Pancreas (tissue), 10 donors: ENCODE measurements at regions not wholly inside any gene's neighbourhood (a gene's known extent, or its start where the extent isn't known, plus 50 kb on each side); places are given as distances from the start of the nearest gene placed in this dataset.

Experiments
- ATAC-seq, 4 donors: fragments of 200-7000 bp; cut with Tn5 transposase; one replicate each; pipeline versions ENCODE4 v1.8.0 to v1.9.1; 2020; ENCODE audit warnings: mild to moderate bottlenecking in 4 of 4, moderate library complexity in 4 of 4
- DNase-seq, 6 donors: peaks; one replicate each; pipeline ENCODE4 v3.0.0-alpha.2; 2020
- FAIRE-seq: peaks from 2 replicates; lab custom pipeline; 2012; peaks lifted over from hg19 to GRCh38; lab: Jason Lieb, UNC
- H3K27ac ChIP-seq, 4 donors: fragments of 200-600 bp; sonication (generic); 1 replicate in 3 of 4; 2 replicates in 1 of 4; pipeline versions ENCODE4 v1.5.0 to v1.8.0; 2020
- H3K27me3 ChIP-seq, 4 donors: fragments of 200-600 bp; one replicate each; pipeline ENCODE4 v1.8.0; 2021
- H3K36me3 ChIP-seq, 3 donors: fragments of 200-600 bp; sonication (generic) in 1 of 3; one replicate each; pipeline versions ENCODE4 v1.5.0 to v1.8.0; 2020 to 2021
- H3K4me1 ChIP-seq, 3 donors: fragments of 200-600 bp; one replicate each; pipeline ENCODE4 v1.8.0; 2021
- H3K4me3 ChIP-seq, 4 donors: fragments of 200-600 bp; sonication (generic) in 2 of 4; one replicate each; pipeline versions ENCODE4 v1.5.0 to v1.8.0; 2020 to 2021
- H3K9me3 ChIP-seq, 4 donors: fragments of 200-600 bp; one replicate each; pipeline ENCODE4 v1.8.0; 2021
- WGBS, 2 donors: extraction: QIAGEN DNeasy Blood & Tissue Kit; methylation state at CpG; one replicate each; pipeline ENCODE4 v1.1.7; 2013; 5-methylcytosine and 5-hydroxymethylcytosine counted together
- intact Hi-C, 3 donors: fragments of 100-400 bp; cut with DNase I; formaldehyde crosslinking; loops; one replicate each; pipeline versions ENCODE4 v1.11.1 to v1.14.2; 2022
- TF ChIP-seq, protein P1 (sequence below), 4 donors: fragments of 200-600 bp; sonication (generic) in 3 of 4; IDR thresholded peaks; one replicate each; pipeline versions ENCODE4 v1.5.0 to v1.8.0; 2021; ENCODE audit warnings: antibody characterized with exemption in 4 of 4
- donor health status: healthy with polysubstance abuse.
- donor health status: DM: no; HTN: no; CAD: no; lungs with moderate emphysema.
- donor health status: DM: no; HTN: no; CAD: no.
- donor health status: control.
- donor health status: control.
- donor health status: Bipolar disorder and iron deficiency.
- donor health status: DM: yes; HTN: yes; CAD: no.
- donor health status: DM: no; HTN: no; CAD: no.
- donor health status: DM: no; HTN: no; CAD: no.
- donor health status: DM: yes; HTN: yes; CAD: no.

DNA sequence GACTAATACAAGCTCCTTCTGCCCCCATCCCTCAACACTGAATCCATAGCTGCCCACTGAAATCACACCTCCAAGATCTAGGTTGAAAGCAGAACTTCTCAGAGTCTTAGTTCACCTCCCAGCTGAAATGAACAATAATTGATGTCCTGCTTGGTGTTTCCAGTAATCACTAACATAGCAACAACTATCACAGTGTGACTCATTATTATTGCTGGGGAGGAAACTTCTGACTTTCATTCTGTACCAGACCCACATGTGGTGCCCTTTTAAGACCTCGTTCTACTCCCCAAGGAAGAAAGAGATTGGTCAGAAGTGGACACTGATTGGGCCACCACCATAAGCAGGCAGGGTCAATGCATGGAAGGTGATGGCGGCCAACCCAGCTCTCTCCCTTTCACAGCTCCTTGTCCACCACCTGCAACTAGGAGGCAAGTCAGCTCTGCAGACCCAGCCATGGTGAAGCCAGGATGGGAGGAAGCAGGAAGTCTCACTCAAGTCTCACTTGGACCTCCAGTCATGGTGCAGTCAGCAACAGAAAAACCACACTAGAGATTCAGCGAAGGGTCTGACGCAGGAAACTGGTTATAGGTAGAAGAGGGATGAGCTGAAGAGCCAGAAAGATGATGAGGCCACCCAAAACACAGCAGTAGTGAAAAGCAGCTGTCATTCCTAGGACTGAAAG lies 720.2 kb downstream of the PTPRU start:
- WGBS, 2 donors = 72 to 95% methylated on average over 4 of the region's 4 CpGs
- H3K27ac ChIP-seq = no peak overlapping the region
- ATAC-seq (no peak), FAIRE-seq (no peak), DNase-seq (no peak)
- H3K4me1 ChIP-seq = no peaks in the 10 kb centered on the region
- intact Hi-C loops = no loop called here
- H3K9me3 ChIP-seq = no peaks in the 10 kb centered on the region
- H3K36me3 ChIP-seq = no peaks in the 10 kb centered on the region
- no peak overlapping the region for H3K4me3 ChIP-seq
- TF ChIP-seq, protein P1, sequence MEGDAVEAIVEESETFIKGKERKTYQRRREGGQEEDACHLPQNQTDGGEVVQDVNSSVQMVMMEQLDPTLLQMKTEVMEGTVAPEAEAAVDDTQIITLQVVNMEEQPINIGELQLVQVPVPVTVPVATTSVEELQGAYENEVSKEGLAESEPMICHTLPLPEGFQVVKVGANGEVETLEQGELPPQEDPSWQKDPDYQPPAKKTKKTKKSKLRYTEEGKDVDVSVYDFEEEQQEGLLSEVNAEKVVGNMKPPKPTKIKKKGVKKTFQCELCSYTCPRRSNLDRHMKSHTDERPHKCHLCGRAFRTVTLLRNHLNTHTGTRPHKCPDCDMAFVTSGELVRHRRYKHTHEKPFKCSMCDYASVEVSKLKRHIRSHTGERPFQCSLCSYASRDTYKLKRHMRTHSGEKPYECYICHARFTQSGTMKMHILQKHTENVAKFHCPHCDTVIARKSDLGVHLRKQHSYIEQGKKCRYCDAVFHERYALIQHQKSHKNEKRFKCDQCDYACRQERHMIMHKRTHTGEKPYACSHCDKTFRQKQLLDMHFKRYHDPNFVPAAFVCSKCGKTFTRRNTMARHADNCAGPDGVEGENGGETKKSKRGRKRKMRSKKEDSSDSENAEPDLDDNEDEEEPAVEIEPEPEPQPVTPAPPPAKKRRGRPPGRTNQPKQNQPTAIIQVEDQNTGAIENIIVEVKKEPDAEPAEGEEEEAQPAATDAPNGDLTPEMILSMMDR (IDR thresholded peaks at IDR 0.05) = no peak
- no peaks in the 10 kb centered on the region for H3K27me3 ChIP-seq

DNA sequence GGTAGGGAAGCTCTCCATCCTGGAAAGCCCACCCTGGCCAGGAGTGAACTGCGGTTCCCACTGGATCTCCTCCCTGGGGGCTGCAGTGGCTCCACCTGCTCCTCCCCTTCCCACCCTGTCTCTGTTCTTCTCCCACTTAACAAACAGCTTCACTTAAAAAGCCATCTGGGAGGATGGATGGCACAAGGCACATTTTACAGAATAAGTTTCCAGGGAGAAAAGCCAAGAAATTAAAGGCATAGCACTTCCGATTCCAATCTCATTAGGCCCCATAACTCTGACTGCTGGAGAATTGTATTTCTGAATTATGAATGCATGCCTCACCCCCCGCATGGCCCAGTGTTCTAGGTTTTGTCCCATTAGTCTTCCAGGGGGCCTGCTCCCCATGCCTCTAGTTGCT lies 718.3 kb downstream of the PTPRU start:
- Histone ChIP-seq H3K4me3 (no peak overlapping the region), H3K27ac (no peak overlapping the region), H3K36me3 (no peaks in the 10 kb centered on the region), H3K4me1 (no peaks in the 10 kb centered on the region), H3K9me3 (no peaks in the 10 kb centered on the region), H3K27me3 (no peaks in the 10 kb centered on the region)
- intact Hi-C loops = no loop called here
- ATAC-seq (no peak), DNase-seq (no peak), FAIRE-seq (no peak)
- 70 to 80% methylated on average over 3 of the region's 3 CpGs for WGBS, 2 donors
- TF ChIP-seq, protein P1 (IDR thresholded peaks at IDR 0.05) = no peak

DNA sequence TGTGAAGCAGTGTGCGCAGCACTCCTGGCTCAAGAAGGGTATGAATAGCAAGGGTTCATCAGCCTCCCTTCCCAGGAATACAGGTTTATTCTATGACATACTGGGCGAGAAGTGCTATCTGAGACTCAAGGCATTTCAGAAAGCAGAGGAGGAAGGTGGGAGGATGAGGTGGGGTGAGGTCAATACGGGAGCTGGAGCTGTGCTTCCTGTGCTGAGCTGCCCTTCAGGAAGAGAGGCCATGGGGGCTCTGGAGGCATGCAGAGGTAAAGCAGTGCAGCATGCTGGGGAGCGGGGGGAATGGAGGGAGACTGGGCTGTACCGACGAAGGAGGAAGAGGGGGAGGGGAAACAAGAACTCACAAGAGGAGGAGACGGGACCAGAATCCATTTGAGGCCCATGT lies 717.6 kb downstream of the PTPRU start:
- H3K9me3 ChIP-seq = no peaks in the 10 kb centered on the region
- ATAC-seq (no peak), DNase-seq (no peak), FAIRE-seq (no peak)
- no peak overlapping the region for H3K4me3 ChIP-seq
- H3K4me1 ChIP-seq = no peaks in the 10 kb centered on the region
- TF ChIP-seq, protein P1 (IDR thresholded peaks at IDR 0.05) = no peak
- no peaks in the 10 kb centered on the region for H3K27me3 ChIP-seq
- 44 to 57% methylated on average over 7 of the region's 7 CpGs for WGBS, 2 donors
- intact Hi-C loops = no loop called here
- no peak overlapping the region for H3K27ac ChIP-seq
- no peaks in the 10 kb centered on the region for H3K36me3 ChIP-seq

DNA sequence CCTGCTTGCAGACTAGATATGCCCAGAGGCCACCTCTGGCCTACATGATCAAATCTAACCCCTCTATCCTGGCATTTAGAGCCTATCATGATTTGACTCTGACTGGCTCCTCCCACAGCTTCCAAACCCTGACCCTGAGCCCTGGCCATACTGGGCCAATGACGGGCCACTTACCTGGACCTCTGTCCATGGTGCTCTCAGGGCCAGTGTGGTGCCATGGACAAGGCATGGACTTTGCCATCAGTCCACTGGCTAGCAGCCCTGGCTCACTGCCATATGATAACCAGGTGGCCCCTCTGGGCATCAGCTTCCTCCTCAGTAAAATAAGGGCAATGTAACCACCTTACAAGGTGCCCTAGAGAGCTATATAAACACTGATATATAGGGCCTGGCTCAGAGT lies 713.4 kb downstream of the PTPRU start:
- TF ChIP-seq, protein P1 (IDR thresholded peaks at IDR 0.05) = no peak
- intact Hi-C loops = no loop called here
- no peaks in the 10 kb centered on the region for H3K9me3 ChIP-seq
- H3K27ac ChIP-seq = no peak overlapping the region
- H3K27me3 ChIP-seq = no peaks in the 10 kb centered on the region
- H3K4me3 ChIP-seq = no peak overlapping the region
- WGBS, 2 donors = 22 to 29% methylated on average over 1 of the region's 1 CpG
- H3K36me3 ChIP-seq = no peaks in the 10 kb centered on the region
- ATAC-seq (no peak), DNase-seq (no peak), FAIRE-seq (no peak)
- no peaks in the 10 kb centered on the region for H3K4me1 ChIP-seq

DNA sequence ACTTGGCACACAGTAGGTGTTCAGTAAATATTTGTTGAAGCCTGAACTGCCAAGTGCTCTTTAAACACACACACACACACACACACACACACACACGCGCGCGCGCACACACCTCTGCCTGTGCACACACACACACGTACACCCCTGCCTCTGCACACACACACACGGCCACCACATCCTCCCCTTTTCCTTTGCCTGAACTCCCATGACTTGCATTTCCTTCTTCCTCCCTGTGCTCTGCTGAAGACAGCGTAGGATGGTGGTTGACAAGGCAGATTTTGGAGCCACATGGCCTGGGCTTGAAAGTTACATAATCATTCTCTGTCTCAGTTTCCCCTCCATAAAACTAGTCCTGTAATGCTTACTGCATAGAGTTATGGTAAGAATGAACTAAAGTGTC lies 712.3 kb downstream of the PTPRU start:
- no peak overlapping the region for H3K4me3 ChIP-seq
- no peaks in the 10 kb centered on the region for H3K27me3 ChIP-seq
- intact Hi-C loops = no loop called here
- no peaks in the 10 kb centered on the region for H3K9me3 ChIP-seq
- ATAC-seq = no peak
- H3K36me3 ChIP-seq = no peaks in the 10 kb centered on the region
- no peak overlapping the region for H3K27ac ChIP-seq
- FAIRE-seq = no peak
- WGBS, 2 donors = 65 to 74% methylated on average over 8 of the region's 8 CpGs
- no peaks in the 10 kb centered on the region for H3K4me1 ChIP-seq
- TF ChIP-seq, protein P1 (IDR thresholded peaks at IDR 0.05) = no peak
- DNase-seq = no peak
